ENCODE measurements at regions not wholly inside any gene's neighbourhood (a gene's known extent, or its start where the extent isn't known, plus 50 kb on each side); places are given as distances from the start of the nearest gene placed in this dataset.
A peak's percentile ranks its signal among the peaks of the same experiment; 100 is the strongest.
"Not testable (repeated sequence)": the region's sequence is repeated elsewhere in the genome, so short reads cannot be mapped to it uniquely, and the experiment has no call there.

- DNase-seq (ENCODE audit: extremely low read depth, insufficient read length) = no peak
- TF ChIP-seq, protein P1, sequence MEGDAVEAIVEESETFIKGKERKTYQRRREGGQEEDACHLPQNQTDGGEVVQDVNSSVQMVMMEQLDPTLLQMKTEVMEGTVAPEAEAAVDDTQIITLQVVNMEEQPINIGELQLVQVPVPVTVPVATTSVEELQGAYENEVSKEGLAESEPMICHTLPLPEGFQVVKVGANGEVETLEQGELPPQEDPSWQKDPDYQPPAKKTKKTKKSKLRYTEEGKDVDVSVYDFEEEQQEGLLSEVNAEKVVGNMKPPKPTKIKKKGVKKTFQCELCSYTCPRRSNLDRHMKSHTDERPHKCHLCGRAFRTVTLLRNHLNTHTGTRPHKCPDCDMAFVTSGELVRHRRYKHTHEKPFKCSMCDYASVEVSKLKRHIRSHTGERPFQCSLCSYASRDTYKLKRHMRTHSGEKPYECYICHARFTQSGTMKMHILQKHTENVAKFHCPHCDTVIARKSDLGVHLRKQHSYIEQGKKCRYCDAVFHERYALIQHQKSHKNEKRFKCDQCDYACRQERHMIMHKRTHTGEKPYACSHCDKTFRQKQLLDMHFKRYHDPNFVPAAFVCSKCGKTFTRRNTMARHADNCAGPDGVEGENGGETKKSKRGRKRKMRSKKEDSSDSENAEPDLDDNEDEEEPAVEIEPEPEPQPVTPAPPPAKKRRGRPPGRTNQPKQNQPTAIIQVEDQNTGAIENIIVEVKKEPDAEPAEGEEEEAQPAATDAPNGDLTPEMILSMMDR (IDR thresholded peaks at IDR 0.05; ENCODE audit: insufficient read depth, low read length, poor library complexity, severe bottlenecking) = no peak
- Histone ChIP-seq H3K27me3 (replicated peaks; ENCODE audit: control insufficient read depth, insufficient read depth, low read length) (no peaks in the 10 kb centered on the region), H3K36me3 (ENCODE audit: control insufficient read depth, insufficient read depth, low read length) (no peaks in the 10 kb centered on the region), H3K4me3 (replicated peaks; ENCODE audit: low read depth, low read length) (no peak overlapping the region)
Measured at GRCh38 chr5:91307048-91307447, 76.1 kb downstream of the ARRDC3 start.

GRCh38 chr5:91306497-91306896 lies 76.6 kb downstream of the ARRDC3 start:
- TF ChIP-seq, protein P1 (IDR thresholded peaks at IDR 0.05; ENCODE audit: insufficient read depth, low read length, poor library complexity, severe bottlenecking) = no peak
- Histone ChIP-seq H3K27me3 (replicated peaks; ENCODE audit: control insufficient read depth, insufficient read depth, low read length) (no peaks in the 10 kb centered on the region), H3K4me3 (replicated peaks; ENCODE audit: low read depth, low read length) (no peak overlapping the region), H3K36me3 (ENCODE audit: control insufficient read depth, insufficient read depth, low read length) (no peaks in the 10 kb centered on the region)
- DNase-seq (ENCODE audit: extremely low read depth, insufficient read length) = no peak

- TF ChIP-seq, protein P1 (IDR thresholded peaks at IDR 0.05; ENCODE audit: insufficient read depth, low read length, poor library complexity, severe bottlenecking) = no peak
- Histone ChIP-seq H3K27me3 (replicated peaks; ENCODE audit: control insufficient read depth, insufficient read depth, low read length) (no peaks in the 10 kb centered on the region), H3K4me3 (replicated peaks; ENCODE audit: low read depth, low read length) (no peak overlapping the region), H3K36me3 (ENCODE audit: control insufficient read depth, insufficient read depth, low read length) (no peaks in the 10 kb centered on the region)
- no peak for DNase-seq (ENCODE audit: extremely low read depth, insufficient read length)
Measured at GRCh38 chr5:91305640-91306039, 77.5 kb downstream of the ARRDC3 start.

DNA sequence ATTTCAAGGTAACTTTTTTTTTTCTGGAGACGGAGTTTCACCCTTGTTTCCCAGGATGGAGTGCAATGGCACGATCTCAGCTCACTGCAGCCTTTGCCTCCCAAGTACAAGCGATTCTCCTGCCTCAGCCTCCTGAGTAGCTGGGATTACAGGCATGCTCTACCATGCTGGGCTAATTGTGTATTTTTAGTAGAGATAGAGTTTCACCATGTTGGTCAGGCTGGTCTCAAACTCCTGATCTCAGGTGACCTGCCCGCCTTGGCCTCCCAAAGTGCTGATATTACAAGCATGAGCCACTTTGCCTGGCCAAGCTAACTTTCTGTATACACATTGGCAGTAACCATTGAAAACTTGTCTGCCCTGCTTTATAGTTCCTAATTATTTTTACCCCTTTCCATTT lies 79.1 kb downstream of the ARRDC3 start:
- DNase-seq (ENCODE audit: extremely low read depth, insufficient read length); H3K4me3 ChIP-seq (replicated peaks; ENCODE audit: low read depth, low read length); H3K27me3 ChIP-seq (replicated peaks; ENCODE audit: control insufficient read depth, insufficient read depth, low read length); H3K36me3 ChIP-seq (ENCODE audit: control insufficient read depth, insufficient read depth, low read length): not testable (repeated sequence)

DNA sequence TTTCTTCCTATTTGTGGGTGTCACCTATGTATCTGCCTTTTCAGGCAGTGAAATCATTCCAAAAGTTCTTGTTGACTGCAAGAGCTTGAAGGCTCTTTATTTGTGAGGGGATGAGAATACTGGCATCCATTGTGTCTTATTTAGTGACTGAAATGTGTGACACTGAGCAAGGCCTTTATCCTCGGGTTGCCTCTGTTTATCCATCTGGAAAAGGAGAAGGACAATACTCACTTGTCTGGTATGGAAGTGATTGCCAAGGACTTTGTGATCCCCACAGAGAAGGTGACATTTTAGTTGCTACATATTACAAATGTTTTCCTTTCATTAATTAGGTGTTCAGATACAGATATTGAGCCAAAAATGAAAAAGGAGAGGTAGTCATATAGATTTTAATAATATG lies 80.2 kb downstream of the ARRDC3 start:
- Histone ChIP-seq H3K36me3 (ENCODE audit: control insufficient read depth, insufficient read depth, low read length) (no peaks in the 10 kb centered on the region), H3K27me3 (replicated peaks; ENCODE audit: control insufficient read depth, insufficient read depth, low read length) (no peaks in the 10 kb centered on the region), H3K4me3 (replicated peaks; ENCODE audit: low read depth, low read length) (no peak overlapping the region)
- TF ChIP-seq, protein P1 (IDR thresholded peaks at IDR 0.05; ENCODE audit: insufficient read depth, low read length, poor library complexity, severe bottlenecking) = no peak
- no peak for DNase-seq (ENCODE audit: extremely low read depth, insufficient read length)

GRCh38 chr5:91302305-91302704 lies 80.8 kb downstream of the ARRDC3 start:
- Histone ChIP-seq H3K27me3 (replicated peaks; ENCODE audit: control insufficient read depth, insufficient read depth, low read length) (no peaks in the 10 kb centered on the region), H3K36me3 (ENCODE audit: control insufficient read depth, insufficient read depth, low read length) (no peaks in the 10 kb centered on the region), H3K4me3 (replicated peaks; ENCODE audit: low read depth, low read length) (no peak overlapping the region)
- TF ChIP-seq, protein P1 (IDR thresholded peaks at IDR 0.05; ENCODE audit: insufficient read depth, low read length, poor library complexity, severe bottlenecking) = peak; percentile 20
- no peak for DNase-seq (ENCODE audit: extremely low read depth, insufficient read length)
